T-helper 2 cell treated with Interferon-gamma antibody and Interleukin-4, amounts not matched to agents 5 μg/mL and 100 μg/mL, for 36 hours (primary cell): ENCODE measurements at regions not wholly inside any gene's neighbourhood (a gene's known extent, or its start where the extent isn't known, plus 50 kb on each side); places are given as distances from the start of the nearest gene placed in this dataset.
"Not testable (repeated sequence)": the region's sequence is repeated elsewhere in the genome, so short reads cannot be mapped to it uniquely, and the experiment has no call there.

Experiments
- DNase-seq: peaks from one replicate; pipeline ENCODE4 v3.0.0; 2021; ENCODE audit warnings: low spot score
- H3K27ac Mint-ChIP-seq: one replicate; pipeline ENCODE4 v1.8.0; 2021; ENCODE audit warnings: mild to moderate bottlenecking, mixed read lengths
- H3K27me3 Mint-ChIP-seq: one replicate; pipeline ENCODE4 v1.8.0; 2021; ENCODE audit warnings: low read depth, mixed read lengths
- H3K36me3 Mint-ChIP-seq: one replicate; pipeline ENCODE4 v1.8.0; 2021; ENCODE audit warnings: low read depth, mixed read lengths
- H3K4me1 Mint-ChIP-seq: one replicate; pipeline ENCODE4 v1.8.0; 2021; ENCODE audit warnings: low read depth, mixed read lengths
- H3K4me3 Mint-ChIP-seq: one replicate; pipeline ENCODE4 v1.8.0; 2022; ENCODE audit warnings: mild to moderate bottlenecking, moderate library complexity, mixed read lengths
- H3K9me3 Mint-ChIP-seq: one replicate; pipeline ENCODE4 v1.8.0; 2021; ENCODE audit warnings: mixed read lengths

DNA sequence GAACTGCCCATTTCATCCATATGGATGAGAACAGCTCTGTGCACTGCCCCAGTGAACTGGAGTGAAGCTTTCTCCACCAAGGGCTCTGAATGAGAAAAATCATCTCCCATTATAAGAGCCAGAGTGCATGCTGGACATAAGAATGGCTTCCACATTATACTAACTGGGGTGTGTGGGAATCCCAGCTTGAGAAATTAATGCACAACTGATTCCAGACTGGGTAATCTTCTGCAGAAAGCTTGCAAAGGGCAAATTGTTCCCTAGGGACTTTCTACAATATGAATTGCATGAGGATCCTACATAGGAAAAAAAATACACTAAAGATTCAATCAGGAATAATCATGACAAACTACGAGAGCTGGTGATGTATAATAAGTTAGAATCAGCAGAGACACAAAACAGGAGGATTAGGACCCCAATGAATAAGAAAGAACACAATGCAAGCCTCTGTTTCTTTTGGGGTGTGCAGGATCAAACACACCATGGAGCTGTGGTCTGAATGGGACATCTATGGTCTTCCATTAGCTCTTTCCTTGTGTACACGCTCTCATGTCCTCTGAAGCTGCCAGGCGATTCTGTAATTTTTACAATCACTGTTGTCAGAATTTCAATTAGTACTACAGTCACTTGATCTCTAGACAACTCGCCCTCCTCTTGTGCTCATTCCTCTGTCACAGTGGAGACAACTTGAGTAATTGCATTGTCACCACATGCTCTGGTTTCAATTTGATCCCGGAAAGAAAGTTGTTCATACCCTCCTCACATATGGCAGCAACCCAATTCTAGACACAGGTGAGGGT is 1327.4 kb downstream of the GATA3 start:
- Mint-ChIP-seq H3K4me1 (no peaks in the 10 kb centered on the region), H3K4me3 (no peak overlapping the region), H3K27ac (no peak overlapping the region), H3K27me3 (no peaks in the 10 kb centered on the region), H3K36me3 (no peaks in the 10 kb centered on the region), H3K9me3 (no peaks in the 10 kb centered on the region)
- no peak for DNase-seq

DNA sequence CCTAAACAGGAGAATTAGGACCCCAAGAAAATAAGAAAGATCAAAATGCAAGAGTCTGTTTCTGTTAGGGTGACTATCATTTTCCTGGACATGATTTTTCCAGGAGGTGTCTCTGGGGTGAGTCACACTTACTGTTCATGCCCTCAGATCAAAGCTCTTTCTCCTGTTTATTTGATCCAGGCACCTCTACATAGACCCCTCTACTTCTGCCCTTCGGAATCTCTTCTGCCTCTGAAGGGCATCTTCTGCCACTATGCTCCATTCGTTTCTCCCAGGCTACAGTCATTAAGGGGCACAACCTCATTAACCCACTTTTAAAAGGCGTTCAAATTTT is 1328.0 kb downstream of the GATA3 start:
- Mint-ChIP-seq H3K4me3 (no peak overlapping the region), H3K27ac (no peak overlapping the region), H3K27me3 (peaks cover 2% of the 10 kb centered on the region), H3K36me3 (no peaks in the 10 kb centered on the region), H3K4me1 (no peaks in the 10 kb centered on the region), H3K9me3 (no peaks in the 10 kb centered on the region)
- no peak for DNase-seq

DNA sequence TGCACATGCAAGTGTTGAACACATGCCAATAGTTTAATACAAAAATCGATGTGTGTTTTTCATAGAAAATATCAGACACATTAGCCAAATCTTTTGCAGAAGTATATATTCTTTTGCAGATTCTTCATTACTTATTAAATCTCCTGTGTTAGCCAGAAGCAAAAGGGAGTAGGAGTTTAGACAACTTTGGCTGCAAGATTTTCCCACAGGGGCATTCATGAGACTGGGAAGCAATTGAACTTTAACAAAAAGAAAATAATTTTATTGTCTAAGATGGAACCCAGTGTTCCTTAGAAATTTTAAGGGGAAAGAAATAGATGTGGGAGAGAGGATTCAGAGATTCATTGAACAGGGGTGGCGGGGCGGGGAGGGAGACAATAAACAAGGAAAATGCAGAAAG is 1336.0 kb downstream of the GATA3 start:
- Mint-ChIP-seq H3K36me3 (no peaks in the 10 kb centered on the region), H3K4me3 (no peak overlapping the region), H3K27me3 (peaks cover 2% of the 10 kb centered on the region), H3K27ac (no peak overlapping the region), H3K9me3 (no peaks in the 10 kb centered on the region), H3K4me1 (no peaks in the 10 kb centered on the region)
- no peak for DNase-seq

DNA sequence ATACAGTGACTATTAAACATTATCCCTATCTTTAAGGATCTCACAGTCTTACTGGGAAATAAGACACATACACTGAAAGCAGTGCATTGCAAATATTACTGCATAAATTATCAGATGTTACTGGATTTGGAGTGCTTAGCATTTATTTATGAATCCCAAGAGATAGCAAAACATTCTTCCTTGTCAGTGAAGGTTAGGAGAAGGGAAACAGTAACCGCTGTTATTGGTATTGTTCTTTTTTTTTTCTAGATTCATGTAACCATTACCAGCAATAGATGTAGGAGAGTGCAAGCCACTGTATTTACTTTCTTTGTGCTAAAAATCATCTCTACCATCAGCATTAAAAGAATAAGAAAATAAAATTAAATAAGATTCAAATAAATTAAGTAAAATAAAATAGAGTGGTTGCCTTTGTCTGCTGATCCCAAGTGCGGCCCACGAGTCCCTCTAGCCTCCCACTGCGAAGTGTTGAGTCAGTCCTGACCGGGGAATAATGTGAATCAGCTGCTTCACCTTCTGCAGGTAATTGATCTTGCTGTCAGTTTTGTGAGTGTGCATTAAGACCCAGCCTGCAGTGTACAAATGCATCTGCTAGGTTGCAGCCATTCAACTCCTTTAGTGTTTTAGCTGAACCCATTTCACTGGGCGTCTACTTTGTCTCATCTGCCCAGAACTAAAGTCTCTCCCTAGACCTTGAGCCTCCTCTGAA is 1344.9 kb downstream of the GATA3 start:
- Mint-ChIP-seq H3K4me3 (no peak overlapping the region), H3K27ac (no peak overlapping the region), H3K9me3 (no peaks in the 10 kb centered on the region), H3K27me3 (peaks cover 3% of the 10 kb centered on the region), H3K4me1 (no peaks in the 10 kb centered on the region), H3K36me3 (no peaks in the 10 kb centered on the region)
- DNase-seq = no peak

DNA sequence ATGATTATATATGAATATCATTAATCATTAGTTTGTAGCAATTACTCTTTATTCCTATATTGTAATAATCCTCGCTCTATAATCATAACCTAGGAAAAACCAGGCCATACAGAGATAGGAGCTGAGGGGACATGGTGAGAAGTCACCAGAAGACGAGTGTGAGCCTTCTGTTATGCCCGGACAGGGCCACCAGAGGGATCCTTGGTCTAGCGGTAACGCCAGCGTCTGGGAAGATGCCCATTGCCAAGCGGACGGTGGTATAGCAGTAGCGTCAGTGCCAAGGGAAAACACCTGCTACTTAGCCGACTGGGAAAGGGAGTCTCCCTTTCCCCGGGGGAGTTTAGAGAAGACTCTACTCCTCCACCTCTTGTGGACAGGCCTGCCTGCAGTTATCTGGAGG is 1347.6 kb downstream of the GATA3 start:
- not testable (repeated sequence) for H3K27ac Mint-ChIP-seq, H3K4me1 Mint-ChIP-seq, H3K4me3 Mint-ChIP-seq, H3K27me3 Mint-ChIP-seq, DNase-seq, H3K36me3 Mint-ChIP-seq, H3K9me3 Mint-ChIP-seq

DNA sequence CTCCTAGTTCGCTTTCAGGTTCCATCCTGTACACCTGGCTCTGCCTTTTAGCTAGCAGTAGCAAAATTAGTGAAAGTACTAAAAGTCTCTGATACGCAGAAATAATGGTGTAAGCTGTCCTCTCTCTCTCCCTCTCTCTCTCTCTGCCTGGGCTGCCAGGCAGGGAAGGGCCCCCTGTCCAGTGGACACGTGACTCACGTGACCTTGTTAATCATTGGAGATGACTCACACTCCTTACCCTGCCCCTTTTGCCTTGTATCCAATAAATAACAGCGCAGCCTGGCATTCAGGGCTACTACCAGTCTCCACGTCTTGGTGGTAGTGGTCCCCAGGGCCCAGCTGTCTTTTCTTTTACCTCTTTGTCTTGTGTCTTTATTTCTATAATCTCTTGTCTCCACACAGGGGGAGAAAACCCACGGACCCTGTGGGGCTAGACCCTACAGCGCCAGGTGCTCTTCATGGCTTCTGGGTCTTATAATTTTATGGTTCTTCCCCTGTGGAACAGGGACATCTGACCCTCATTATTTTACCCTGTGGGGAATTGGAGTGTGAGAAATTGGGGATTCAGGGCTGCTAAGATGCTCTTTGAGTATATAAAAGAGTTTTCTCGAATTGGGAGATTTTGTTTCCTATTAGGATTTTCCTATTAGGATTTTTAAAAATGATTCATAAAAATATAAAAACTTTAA is 1348.2 kb downstream of the GATA3 start:
- not testable (repeated sequence) for H3K36me3 Mint-ChIP-seq, H3K4me1 Mint-ChIP-seq, DNase-seq, H3K27me3 Mint-ChIP-seq, H3K27ac Mint-ChIP-seq, H3K4me3 Mint-ChIP-seq, H3K9me3 Mint-ChIP-seq

DNA sequence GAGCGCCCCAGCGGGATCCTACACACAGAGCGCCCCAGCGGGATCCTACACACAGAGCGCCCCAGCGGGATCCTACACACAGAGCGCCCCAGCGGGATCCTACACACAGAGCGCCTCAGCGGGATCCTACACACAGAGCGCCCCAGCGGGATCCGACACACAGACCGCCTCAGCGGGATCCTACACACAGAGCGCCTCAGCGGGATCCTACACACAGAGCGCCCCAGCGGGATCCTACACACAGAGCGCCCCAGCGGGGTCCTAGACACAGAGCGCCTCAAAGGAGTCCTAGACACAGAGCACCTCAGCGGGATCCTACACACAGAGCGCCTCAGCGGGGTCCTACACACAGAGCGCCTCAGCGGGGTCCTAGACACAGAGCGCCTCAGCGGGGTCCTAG is 1352.7 kb downstream of the GATA3 start:
- H3K27ac Mint-ChIP-seq, H3K36me3 Mint-ChIP-seq, H3K4me1 Mint-ChIP-seq: not testable (repeated sequence)

DNA sequence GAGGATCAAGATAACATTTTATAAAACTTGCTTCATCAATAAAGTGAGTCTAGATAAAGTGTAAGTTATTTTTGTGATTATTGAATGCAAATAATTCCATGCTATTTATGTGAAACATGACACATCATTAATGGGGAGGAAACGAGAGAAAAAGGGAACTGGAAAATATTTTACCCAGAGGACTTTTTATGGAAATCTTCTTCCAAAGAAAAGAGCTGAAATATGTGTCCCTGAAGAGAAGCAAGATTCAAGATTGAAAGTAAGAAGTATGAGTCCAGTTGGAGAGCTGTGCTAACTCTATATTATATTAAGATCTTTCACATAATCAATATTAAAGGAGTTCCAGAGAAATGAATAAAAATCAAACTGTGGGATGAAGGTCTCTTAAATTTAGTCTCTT is 1361.8 kb downstream of the GATA3 start:
- Mint-ChIP-seq H3K9me3 (no peaks in the 10 kb centered on the region), H3K4me1 (no peaks in the 10 kb centered on the region), H3K4me3 (no peak overlapping the region), H3K36me3 (no peaks in the 10 kb centered on the region), H3K27me3 (peaks cover 3% of the 10 kb centered on the region), H3K27ac (no peak overlapping the region)
- DNase-seq = no peak

More for the DNA sequence above, 1352.7 kb downstream of the GATA3 start:
- DNase-seq, H3K9me3 Mint-ChIP-seq, H3K27me3 Mint-ChIP-seq, H3K4me3 Mint-ChIP-seq: not testable (repeated sequence)

DNA sequence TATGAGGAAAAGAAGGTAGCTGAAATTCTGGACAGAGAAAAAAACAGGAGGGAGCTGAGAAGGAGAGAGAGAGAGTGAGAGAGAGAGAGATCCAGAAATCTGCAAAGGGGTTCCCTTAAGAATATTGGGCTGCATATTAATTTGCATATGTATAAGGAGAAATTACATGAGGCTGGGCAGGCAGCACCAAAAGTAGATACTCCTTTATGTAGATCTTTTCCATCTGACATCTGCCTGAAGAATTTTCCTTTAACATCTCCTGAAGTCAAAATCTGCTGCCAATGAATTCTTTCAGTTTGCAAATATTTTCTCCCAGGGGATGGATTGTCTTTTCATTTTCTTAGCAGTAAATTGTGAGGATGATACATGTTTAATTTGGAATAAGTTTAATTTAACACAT is 1365.3 kb downstream of the GATA3 start:
- no peaks in the 10 kb centered on the region for H3K9me3 Mint-ChIP-seq
- H3K36me3 Mint-ChIP-seq = no peaks in the 10 kb centered on the region
- no peak overlapping the region for H3K27ac Mint-ChIP-seq
- peaks cover 3% of the 10 kb centered on the region for H3K27me3 Mint-ChIP-seq
- no peak for DNase-seq
- no peak overlapping the region for H3K4me3 Mint-ChIP-seq
- H3K4me1 Mint-ChIP-seq = no peaks in the 10 kb centered on the region

DNA sequence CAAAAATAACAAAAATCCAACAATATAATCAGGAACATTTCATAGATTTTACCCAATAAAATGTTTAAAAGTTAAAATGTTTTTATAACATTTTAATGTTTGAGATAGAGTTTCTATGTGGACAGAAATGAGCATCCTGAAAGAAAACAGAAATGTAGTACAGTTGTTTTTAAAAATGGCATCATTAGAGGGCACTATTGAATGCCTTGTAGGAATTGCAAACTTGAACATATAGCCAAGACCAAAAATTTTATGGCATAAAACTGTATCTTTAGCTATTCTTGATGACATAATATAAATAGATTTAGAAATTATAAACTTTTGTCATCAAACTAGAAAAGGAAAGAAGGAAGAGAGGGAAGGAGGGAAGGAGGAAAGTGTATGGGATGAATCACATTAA is 1372.7 kb downstream of the GATA3 start:
- Mint-ChIP-seq H3K27me3 (no peaks in the 10 kb centered on the region), H3K4me1 (no peaks in the 10 kb centered on the region), H3K36me3 (no peaks in the 10 kb centered on the region), H3K27ac (no peak overlapping the region), H3K4me3 (no peak overlapping the region), H3K9me3 (peaks cover 4% of the 10 kb centered on the region)
- no peak for DNase-seq

DNA sequence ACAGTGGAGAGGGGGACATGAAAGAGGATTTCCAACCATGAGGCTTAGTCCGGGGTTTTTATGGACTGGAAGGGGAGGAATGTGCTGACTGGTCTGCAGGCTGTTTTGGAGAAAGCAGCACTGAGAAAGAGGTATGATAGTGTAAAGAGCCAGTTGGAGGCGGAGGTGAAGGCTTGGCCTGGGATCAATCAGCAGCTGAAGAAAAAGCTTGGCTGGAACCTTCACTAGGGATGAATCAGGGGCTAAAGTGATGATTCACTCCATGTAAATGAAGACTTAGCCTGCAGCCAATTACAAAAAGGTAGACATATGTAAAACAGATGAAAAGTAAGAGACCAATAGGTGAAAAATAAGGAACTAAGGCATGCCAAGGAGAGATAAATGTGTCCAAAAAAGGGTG is 1382.6 kb downstream of the GATA3 start:
- no peaks in the 10 kb centered on the region for H3K27me3 Mint-ChIP-seq
- H3K27ac Mint-ChIP-seq = no peak overlapping the region
- no peaks in the 10 kb centered on the region for H3K9me3 Mint-ChIP-seq
- no peak for DNase-seq
- no peak overlapping the region for H3K4me3 Mint-ChIP-seq
- H3K36me3 Mint-ChIP-seq = no peaks in the 10 kb centered on the region
- H3K4me1 Mint-ChIP-seq = no peaks in the 10 kb centered on the region

DNA sequence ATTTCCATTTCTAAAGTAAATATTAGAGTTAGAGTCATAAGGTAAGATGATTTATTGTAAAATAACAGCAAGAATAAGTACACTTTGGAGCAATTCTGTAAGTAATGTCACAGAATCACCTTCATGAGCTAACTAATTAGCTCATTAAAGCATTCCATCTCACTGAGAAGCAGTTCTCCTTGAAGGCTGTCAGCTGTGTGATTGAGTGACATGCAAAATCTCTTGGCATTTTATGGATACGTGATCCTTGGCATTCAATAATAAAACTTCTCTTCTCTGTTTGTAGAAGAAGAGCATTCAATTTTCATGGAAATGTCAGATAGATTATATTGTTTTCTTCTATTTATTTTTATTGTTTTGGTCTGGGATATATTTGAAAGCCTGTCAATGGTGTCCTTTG is 1389.3 kb downstream of the GATA3 start:
- H3K36me3 Mint-ChIP-seq = no peaks in the 10 kb centered on the region
- no peak overlapping the region for H3K27ac Mint-ChIP-seq
- peaks cover 2% of the 10 kb centered on the region for H3K27me3 Mint-ChIP-seq
- H3K9me3 Mint-ChIP-seq = no peaks in the 10 kb centered on the region
- no peak for DNase-seq
- no peak overlapping the region for H3K4me3 Mint-ChIP-seq
- no peaks in the 10 kb centered on the region for H3K4me1 Mint-ChIP-seq

DNA sequence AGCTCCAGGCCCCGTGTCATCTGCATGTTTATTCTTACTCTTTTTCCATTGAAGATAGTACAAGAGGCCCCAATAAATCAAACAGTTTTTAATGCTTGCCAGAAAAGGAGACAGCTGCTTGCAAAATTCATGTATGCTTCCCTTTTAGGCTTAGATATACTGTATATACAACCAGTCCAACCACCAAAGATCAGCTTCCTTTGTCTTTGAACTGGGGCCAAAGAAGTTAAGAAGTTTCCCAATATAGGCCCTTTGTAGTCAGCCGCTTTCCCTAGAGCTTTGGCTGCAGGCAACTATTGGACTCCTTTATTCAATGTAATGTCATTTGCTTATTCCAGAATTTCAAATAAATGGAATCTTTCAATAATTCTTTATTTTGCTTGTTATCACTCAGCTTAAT is 1395.0 kb downstream of the GATA3 start:
- no peaks in the 10 kb centered on the region for H3K36me3 Mint-ChIP-seq
- no peaks in the 10 kb centered on the region for H3K4me1 Mint-ChIP-seq
- peaks cover 2% of the 10 kb centered on the region for H3K27me3 Mint-ChIP-seq
- DNase-seq = no peak
- H3K27ac Mint-ChIP-seq = no peak overlapping the region
- no peak overlapping the region for H3K4me3 Mint-ChIP-seq
- no peaks in the 10 kb centered on the region for H3K9me3 Mint-ChIP-seq

DNA sequence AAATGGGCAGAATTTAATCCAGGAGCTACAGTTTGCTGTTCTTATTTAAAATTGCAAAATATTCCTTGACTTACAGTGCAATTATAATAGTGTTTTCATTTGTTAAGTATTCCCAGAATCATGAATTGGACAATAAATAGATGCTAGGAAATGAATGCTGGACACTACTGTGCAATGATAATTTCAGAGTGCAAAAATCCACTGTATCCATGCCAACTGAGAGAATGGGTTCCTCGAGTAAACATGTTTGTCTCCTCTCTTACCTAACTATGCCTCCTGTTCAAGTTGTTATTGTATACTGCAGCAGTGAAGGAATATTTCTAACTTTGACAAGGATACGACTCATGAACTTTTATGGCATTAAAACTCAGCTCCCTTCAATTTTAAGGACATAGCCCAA is 1396.3 kb downstream of the GATA3 start:
- no peaks in the 10 kb centered on the region for H3K4me1 Mint-ChIP-seq
- peaks cover 2% of the 10 kb centered on the region for H3K27me3 Mint-ChIP-seq

More for the DNA sequence above, 1396.3 kb downstream of the GATA3 start:
- no peaks in the 10 kb centered on the region for H3K36me3 Mint-ChIP-seq
- H3K9me3 Mint-ChIP-seq = no peaks in the 10 kb centered on the region
- H3K27ac Mint-ChIP-seq = no peak overlapping the region
- no peak overlapping the region for H3K4me3 Mint-ChIP-seq
- no peak for DNase-seq
